NCI-H2081 (cell line): ENCODE measurements at regions not wholly inside any gene's neighbourhood (a gene's known extent, or its start where the extent isn't known, plus 50 kb on each side); places are given as distances from the start of the nearest gene placed in this dataset.

Source experiments
- DNase-seq, 2 experiments: peaks; one replicate each; lab custom pipeline; 2025; lab: John Stamatoyannopoulos, UW

- no peak for DNase-seq
These were observed 106.2 kb downstream of the KCNF1 start for GRCh38 chr2:11017921-11018320.

DNA sequence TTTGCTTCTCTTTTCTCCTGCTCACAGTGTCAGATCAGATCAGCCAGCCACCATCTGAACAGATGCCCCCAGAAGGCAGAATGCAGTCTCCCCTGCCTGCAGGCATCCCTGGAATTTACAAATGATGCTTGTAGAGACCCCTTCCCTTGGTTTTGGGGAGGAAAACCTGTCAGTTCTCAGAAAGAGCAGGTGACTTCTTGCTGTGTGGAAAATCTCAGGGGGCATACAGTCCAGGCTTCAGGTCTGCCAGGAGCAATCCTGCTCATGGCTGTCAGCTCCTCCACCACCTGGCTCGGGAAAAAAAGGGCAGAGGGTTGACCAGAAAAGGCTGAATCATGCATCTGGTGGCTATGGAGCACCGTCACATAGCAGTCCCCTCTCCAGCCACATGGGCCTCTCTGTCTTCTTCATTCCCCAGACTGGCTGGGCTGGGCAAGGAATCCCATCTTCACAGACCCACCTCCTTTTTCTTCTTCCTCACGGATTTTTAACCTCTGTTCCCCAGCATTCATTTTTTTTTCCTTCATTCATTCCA is 107.0 kb downstream of the KCNF1 start:
- DNase-seq, result no peak

- DNase-seq, result no peak
These were observed 107.9 kb downstream of the KCNF1 start for GRCh38 chr2:11019614-11020013.

DNA sequence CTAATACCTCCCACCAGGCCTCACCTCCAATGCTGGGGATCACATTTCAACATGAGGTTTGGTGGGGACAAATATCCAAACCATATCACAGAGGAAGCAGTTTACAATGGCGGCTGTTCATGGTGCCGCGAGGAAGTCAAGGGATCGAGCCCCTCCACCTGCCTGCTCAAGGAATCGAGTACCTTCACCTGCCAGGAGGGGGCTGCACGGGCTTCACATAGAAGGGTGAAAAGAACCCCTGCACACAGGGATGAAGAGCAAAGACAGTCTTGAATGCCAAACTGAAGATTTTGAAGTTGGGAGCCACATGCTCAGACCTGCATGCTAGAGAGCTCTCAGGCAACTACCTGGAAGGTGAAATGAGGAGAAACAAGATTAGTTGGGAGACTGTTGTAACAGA is 110.3 kb downstream of the KCNF1 start:
- DNase-seq, result no peak

GRCh38 chr2:11022591-11023273 is 111.0 kb downstream of the KCNF1 start:
- DNase-seq, result no peak

DNA sequence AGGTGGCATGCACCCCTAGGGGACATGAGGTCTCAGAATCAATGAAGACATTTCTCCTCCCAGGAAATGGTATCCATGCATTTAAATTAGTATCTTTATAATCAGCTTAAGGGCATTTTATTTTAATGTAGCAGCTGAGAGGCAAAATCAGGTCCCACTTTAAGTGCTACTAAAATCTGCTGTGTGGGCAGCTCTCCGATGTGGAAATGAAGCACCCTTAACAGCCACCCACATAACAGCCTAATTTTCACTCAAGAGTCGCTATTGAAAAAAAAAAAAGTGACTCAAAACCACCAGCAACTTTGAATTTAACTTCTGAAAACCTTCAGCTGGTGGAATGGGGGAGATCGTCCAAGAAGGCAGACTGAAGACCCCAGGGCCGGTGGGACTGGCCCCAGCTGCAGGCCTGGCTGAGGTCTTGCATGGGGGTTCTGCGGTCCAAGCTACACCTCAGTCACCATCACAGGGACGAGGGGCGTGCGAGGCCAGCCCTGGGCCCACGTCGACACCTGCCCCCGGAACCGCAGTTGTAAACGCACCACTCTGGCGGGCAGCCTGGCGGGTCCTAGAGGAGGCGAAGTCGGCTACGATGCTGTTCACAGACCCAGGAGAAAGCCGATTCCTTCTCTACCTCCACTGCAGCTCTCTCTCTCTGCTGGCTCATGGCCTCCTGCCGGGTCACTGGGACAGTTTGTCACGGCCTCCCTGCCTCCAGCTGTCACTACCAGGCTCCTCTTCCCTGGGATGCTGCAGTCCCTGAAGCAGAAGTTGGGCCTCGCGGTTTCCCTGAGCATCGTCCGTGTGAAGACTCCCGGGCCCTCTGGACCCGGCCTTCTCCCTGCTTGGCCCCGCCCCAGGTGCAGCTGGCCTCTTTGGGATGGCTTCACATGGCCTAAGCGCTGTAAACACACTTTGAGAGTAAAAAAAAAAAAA is 111.9 kb downstream of the KCNF1 start:
- DNase-seq, result no peak

DNA sequence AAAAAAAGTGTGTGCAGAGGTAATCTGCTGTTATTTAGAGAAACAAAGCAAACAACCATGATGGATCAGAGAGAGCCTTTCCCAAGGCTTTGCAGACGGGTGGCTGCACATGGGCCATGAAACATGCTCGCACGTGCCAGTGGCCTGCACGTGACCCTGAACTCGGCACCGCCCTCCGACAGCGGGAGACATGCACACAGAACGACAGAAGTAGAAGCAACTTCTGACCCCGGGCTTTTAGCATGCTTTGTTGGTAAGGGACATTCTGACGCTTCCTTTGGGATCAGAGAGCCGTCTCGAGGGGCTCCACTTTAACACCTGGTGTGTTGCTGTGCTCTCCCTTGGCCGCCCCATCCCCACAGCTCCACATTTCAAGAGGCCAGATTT is 112.5 kb downstream of the KCNF1 start:
- DNase-seq, result no peak

DNA sequence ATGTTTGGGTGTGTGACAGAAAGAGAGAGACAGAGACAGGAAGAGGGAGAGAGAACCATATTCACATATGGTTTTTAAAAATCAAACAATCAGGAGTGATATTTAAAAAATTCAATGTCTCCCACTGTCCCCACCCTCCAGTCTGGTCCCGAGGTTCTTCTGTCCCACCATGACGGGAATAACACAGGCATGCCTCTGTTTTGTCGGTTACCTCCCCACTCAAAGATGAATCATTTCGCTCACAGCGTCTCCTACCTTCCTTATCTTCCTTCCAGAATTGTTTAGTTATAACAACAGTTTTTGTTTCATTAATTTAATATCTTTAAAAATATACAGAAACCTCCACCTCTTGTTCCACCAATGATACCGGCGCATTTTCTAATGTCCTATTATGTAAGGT is 113.0 kb downstream of the KCNF1 start:
- DNase-seq, result no peak

- no peak for DNase-seq
These were observed 114.7 kb downstream of the KCNF1 start for GRCh38 chr2:11026286-11026921.

- DNase-seq, result no peak
These were observed 115.5 kb downstream of the KCNF1 start for GRCh38 chr2:11027195-11027594.

- DNase-seq, result no peak
These were observed 116.7 kb downstream of the KCNF1 start for GRCh38 chr2:11028407-11028916.

GRCh38 chr2:11029136-11029535 is 117.4 kb downstream of the KCNF1 start:
- DNase-seq, result no peak

GRCh38 chr2:11030036-11030435 is 118.3 kb downstream of the KCNF1 start:
- DNase-seq, result no peak

DNA sequence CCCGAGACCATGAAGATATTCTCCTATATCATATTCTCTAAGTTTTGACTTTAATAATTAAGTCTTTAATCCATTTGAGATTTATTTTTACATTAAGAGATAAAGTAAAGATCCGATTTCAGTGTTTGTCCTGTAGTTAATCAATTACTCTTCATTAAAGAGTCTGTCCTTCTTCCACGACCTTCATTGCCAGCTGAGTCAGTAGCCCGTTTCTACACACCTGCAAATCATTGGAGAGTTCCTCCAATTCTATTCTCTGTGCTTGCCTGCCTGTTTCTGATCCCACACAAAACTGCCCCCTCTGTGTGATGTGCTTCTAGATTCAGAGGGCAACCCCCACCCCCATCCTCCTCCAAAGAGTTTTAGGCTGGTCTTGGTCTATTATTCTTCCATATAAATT is 119.2 kb downstream of the KCNF1 start:
- no peak for DNase-seq

DNA sequence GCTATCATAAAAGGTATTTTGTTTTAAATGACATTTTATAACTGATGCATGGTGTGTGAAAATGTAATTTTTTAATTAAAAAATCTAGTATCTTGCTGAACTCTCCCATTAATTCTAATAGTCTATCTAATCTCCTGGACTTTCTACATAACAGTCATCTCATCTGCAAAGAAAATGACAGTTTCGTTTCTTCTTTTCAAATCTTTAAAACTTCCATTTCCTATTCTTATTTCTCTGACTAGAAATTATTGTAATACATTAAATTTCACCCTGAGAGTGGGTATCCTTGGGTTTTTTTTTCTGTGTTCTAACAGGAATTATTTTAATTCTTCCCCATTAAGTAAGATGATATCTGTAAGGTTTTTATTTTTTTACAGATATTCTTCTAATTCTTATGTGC is 120.1 kb downstream of the KCNF1 start:
- no peak for DNase-seq

GRCh38 chr2:11032396-11032795 is 120.7 kb downstream of the KCNF1 start:
- no peak for DNase-seq

DNA sequence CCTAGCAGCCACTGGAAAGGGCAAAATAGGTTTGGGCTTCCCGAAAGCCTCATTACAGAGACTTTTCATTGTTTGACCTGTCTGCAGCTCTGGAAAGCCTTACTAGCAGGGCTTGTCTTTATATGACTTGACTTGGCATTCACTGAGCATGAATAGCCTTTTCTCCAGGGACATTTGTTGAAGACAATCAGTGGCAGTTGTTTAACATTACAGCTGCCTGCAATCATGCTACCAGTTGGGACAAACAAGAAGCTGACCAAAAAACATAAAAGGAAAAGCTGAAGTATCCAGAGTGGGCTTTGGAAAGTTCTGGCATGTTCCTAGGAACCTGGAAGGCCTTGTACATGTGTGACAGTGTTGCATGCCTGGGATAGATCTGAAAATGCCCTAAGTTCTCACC is 121.4 kb downstream of the KCNF1 start:
- DNase-seq, result no peak

DNA sequence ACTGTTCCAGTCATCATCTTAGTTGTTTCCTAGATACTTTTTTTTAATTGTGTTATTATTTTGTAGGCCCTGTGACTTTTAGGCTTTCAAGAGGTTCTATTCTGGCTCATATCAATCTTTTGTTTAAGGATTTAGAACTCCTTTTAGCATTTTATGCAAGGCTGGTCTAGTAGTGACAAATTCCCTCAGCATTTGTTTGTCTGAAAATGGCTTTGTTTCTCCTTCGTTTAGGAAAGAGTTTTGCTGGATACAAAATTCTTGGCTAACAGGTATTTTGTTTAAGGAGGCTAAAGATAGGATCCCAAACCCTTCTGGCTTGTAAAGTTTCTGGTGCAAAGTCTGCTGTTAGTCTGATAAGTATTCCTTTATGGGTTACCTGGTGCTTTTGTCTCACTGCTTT is 116.6 kb upstream of the SLC66A3 start:
- DNase-seq, result no peak

DNA sequence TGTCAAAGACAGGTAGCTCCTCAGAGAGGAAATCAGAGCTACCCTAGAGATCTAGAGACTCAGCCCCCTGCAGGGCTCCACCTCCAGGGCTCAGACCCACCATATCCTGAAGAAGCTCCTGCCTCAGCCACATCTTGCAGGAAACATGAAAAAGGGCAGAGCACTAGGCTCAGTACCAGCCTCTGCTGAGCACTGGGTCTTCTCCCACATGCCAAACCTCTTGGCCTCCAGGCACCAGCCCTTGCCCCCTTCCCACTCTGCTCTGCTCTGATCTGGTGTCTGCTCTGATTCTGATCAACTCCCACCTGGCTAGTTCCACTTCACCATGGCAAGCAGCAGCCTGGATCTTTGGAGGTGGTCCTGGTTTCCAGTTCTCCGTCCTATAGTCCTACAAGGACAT is 114.3 kb upstream of the SLC66A3 start:
- DNase-seq, result no peak

DNA sequence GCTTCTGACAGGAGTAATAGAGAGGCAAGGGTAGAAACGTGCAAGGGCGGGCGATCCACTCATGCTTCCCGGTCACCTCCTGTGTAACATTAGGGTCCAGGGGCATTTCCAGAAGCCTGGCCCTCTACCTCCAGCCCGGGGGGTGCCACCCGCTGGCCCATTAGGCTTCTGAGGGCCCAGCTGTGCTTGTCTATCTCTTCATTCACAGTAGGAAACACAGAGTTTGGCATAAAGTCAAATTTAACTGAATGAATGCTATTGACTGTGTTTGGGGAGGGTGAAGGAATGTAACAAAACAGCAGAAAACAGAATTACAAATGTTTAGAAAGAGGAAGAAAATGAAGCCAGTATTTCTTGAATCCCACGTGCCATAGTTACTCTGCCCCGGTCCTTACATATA is 112.4 kb upstream of the SLC66A3 start:
- DNase-seq, result no peak

DNA sequence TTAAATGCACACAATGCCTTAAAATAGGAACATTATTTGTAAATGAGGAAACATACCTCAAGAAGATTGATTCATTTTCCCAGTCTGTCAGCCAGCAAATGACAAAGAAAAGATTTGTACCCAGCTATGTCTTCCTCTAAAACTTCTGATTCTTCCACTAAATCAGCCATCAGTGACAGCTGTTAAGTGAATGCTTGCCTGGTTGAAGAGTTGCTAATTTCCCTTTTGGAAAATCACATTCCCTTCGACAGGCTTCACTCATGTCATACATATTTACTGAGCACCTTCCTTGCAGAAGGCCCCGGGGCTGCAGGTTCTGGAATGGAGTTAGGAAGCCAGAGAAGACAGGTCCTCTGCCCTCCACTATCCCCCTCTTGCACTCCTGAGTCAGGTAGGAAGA is 112.0 kb upstream of the SLC66A3 start:
- no peak for DNase-seq

- no peak for DNase-seq
These were observed 111.1 kb upstream of the SLC66A3 start for GRCh38 chr2:11044201-11044600.

- no peak for DNase-seq
These were observed 110.0 kb upstream of the SLC66A3 start for GRCh38 chr2:11045294-11045693.
